ENCODE measurements at regions not wholly inside any gene's neighbourhood (a gene's known extent, or its start where the extent isn't known, plus 50 kb on each side); places are given as distances from the start of the nearest gene placed in this dataset.

GRCh38 chr16:5512014-5512413 lies 414.4 kb upstream of the EEF2KMT start:
- DNase-seq, result no peak

GRCh38 chr16:5510819-5511370 lies 413.3 kb upstream of the EEF2KMT start:
- no peak for DNase-seq

- DNase-seq, result no peak
Measured at GRCh38 chr16:5509794-5510193, 412.2 kb upstream of the EEF2KMT start.

GRCh38 chr16:5509336-5509735 lies 411.7 kb upstream of the EEF2KMT start:
- DNase-seq, result no peak

- DNase-seq, result no peak
Measured at GRCh38 chr16:5508371-5508770, 410.8 kb upstream of the EEF2KMT start.

GRCh38 chr16:5506021-5506420 lies 408.4 kb upstream of the EEF2KMT start:
- no peak for DNase-seq

GRCh38 chr16:5505091-5505887 lies 407.7 kb upstream of the EEF2KMT start:
- no peak for DNase-seq

GRCh38 chr16:5504064-5504781 lies 406.6 kb upstream of the EEF2KMT start:
- no peak for DNase-seq

- no peak for DNase-seq
Measured at GRCh38 chr16:5502944-5503343, 405.3 kb upstream of the EEF2KMT start.

GRCh38 chr16:5502467-5502869 lies 404.9 kb upstream of the EEF2KMT start:
- no peak for DNase-seq

- DNase-seq, result no peak
Measured at GRCh38 chr16:5500526-5500925, 402.9 kb upstream of the EEF2KMT start.

GRCh38 chr16:5498562-5498961 lies 401.0 kb upstream of the EEF2KMT start:
- no peak for DNase-seq

- DNase-seq, result no peak
Measured at GRCh38 chr16:5496013-5496412, 398.4 kb upstream of the EEF2KMT start.

- DNase-seq, result peak; percentile 43
Measured at GRCh38 chr16:5490499-5490898, 392.9 kb upstream of the EEF2KMT start.

- DNase-seq, result no peak
Measured at GRCh38 chr16:5488581-5488980, 391.0 kb upstream of the EEF2KMT start.

GRCh38 chr16:5487728-5488127 lies 390.1 kb upstream of the EEF2KMT start:
- DNase-seq, result no peak

- DNase-seq, result no peak
Measured at GRCh38 chr16:5482256-5482655, 384.7 kb upstream of the EEF2KMT start.

GRCh38 chr16:5480431-5481195 lies 383.0 kb upstream of the EEF2KMT start:
- DNase-seq, result no peak

- no peak for DNase-seq
Measured at GRCh38 chr16:5479926-5480325, 382.3 kb upstream of the EEF2KMT start.

GRCh38 chr16:5478036-5478435 lies 380.4 kb upstream of the EEF2KMT start:
- no peak for DNase-seq

GRCh38 chr16:5477251-5477650 lies 379.7 kb upstream of the EEF2KMT start:
- DNase-seq, result no peak

GRCh38 chr16:5472552-5472951 lies 375.0 kb upstream of the EEF2KMT start:
- DNase-seq, result no peak

- no peak for DNase-seq
Measured at GRCh38 chr16:5468488-5468887, 370.9 kb upstream of the EEF2KMT start.
